GM13976 (cell line): ENCODE measurements at regions not wholly inside any gene's neighbourhood (a gene's known extent, or its start where the extent isn't known, plus 50 kb on each side); places are given as distances from the start of the nearest gene placed in this dataset.

Experiments
- DNase-seq: peaks from one replicate; pipeline ENCODE4 v3.0.0; 2012; ENCODE audit warnings: low spot score
- CTCF ChIP-seq: IDR thresholded peaks from 2 replicates; pipeline ENCODE4 v1.5.1; 2012; ENCODE audit warnings: borderline replicate concordance, mild to moderate bottlenecking; ENCODE audit not compliant: insufficient read depth; ENCODE audit errors: extremely low read depth, missing control alignments, control extremely low read depth
- in situ Hi-C: fragments of 300-500 bp; cut with MboI; formaldehyde crosslinking; loops from one replicate; pipeline ENCODE4 v1.12.0; 2022; ENCODE audit warnings: low sequenced_read_pairs, mixed read lengths, inconsistent platforms; ENCODE audit not compliant: unreplicated experiment

- TF ChIP-seq CTCF = no peak
- no peak for DNase-seq
- in situ Hi-C loops = no loop called here
Observed at GRCh38 chr15:70357453-70357852, 259.7 kb upstream of the TLE3 start.

GRCh38 chr15:70356919-70357318 lies 259.2 kb upstream of the TLE3 start:
- TF ChIP-seq CTCF = no peak
- no peak for DNase-seq
- in situ Hi-C loops = no loop called here

GRCh38 chr15:70356062-70356860 lies 258.5 kb upstream of the TLE3 start:
- in situ Hi-C loops = no loop called here
- DNase-seq = no peak
- TF ChIP-seq CTCF = no peak

- no peak for DNase-seq
- TF ChIP-seq CTCF = no peak
- in situ Hi-C loops = no loop called here
Observed at GRCh38 chr15:70355275-70355795, 257.6 kb upstream of the TLE3 start.

GRCh38 chr15:70354346-70354905 lies 256.7 kb upstream of the TLE3 start:
- no peak for DNase-seq
- in situ Hi-C loops = no loop called here
- no peak for TF ChIP-seq CTCF

- TF ChIP-seq CTCF = no peak
- DNase-seq = no peak
Observed at GRCh38 chr15:70353606-70354345, 256.1 kb upstream of the TLE3 start.

More at GRCh38 chr15:70353606-70354345, 256.1 kb upstream of the TLE3 start:
- in situ Hi-C loops = no loop called here
